Omental fat pad (tissue), 3 donors: ENCODE measurements at regions not wholly inside any gene's neighbourhood (a gene's known extent, or its start where the extent isn't known, plus 50 kb on each side); places are given as distances from the start of the nearest gene placed in this dataset.

ENCODE experiments used
- ATAC-seq: fragments of 150-250 bp; one replicate; pipeline ENCODE4 v1.9.1; 2016; ENCODE audit warnings: mild to moderate bottlenecking, moderate library complexity; ENCODE audit not compliant: low FRiP score
- DNase-seq: peaks from one replicate; pipeline ENCODE4 v3.0.0-alpha.2; 2019; ENCODE audit warnings: low spot score
- CTCF ChIP-seq, 3 donors: fragments of 450-650 bp; IDR thresholded peaks; one replicate each; pipeline ENCODE4 v1.5.1; 2016 to 2017; ENCODE audit warnings: antibody characterized with exemption in 3 of 3, mild to moderate bottlenecking in 3 of 3, moderate library complexity in 2 of 3

GRCh38 chr14:42192738-42193653 is 586.3 kb downstream of the LRFN5 start:
- peak; percentile 89 for ATAC-seq
- TF ChIP-seq CTCF (IDR thresholded peaks at IDR 0.05): no peak
- DNase-seq: no peak

- no peak for TF ChIP-seq CTCF (IDR thresholded peaks at IDR 0.05)
- DNase-seq (no peak), ATAC-seq (no peak)
Observed at GRCh38 chr14:42190744-42191143, 584.1 kb downstream of the LRFN5 start.

GRCh38 chr14:42187846-42188245 is 581.2 kb downstream of the LRFN5 start:
- no peak for TF ChIP-seq CTCF (IDR thresholded peaks at IDR 0.05)
- ATAC-seq: no peak
- DNase-seq: no peak

- DNase-seq (no peak), ATAC-seq (no peak)
- TF ChIP-seq CTCF (IDR thresholded peaks at IDR 0.05): no peak
Observed at GRCh38 chr14:42185718-42186117, 579.0 kb downstream of the LRFN5 start.

GRCh38 chr14:42174357-42174756 is 567.7 kb downstream of the LRFN5 start:
- no peak for ATAC-seq
- no peak for DNase-seq
- TF ChIP-seq CTCF (IDR thresholded peaks at IDR 0.05): no peak

GRCh38 chr14:42173206-42173605 is 566.5 kb downstream of the LRFN5 start:
- no peak for ATAC-seq
- TF ChIP-seq CTCF (IDR thresholded peaks at IDR 0.05): no peak

GRCh38 chr14:42172304-42172703 is 565.6 kb downstream of the LRFN5 start:
- no peak for DNase-seq
- ATAC-seq: no peak
- no peak for TF ChIP-seq CTCF (IDR thresholded peaks at IDR 0.05)

More at GRCh38 chr14:42173206-42173605, 566.5 kb downstream of the LRFN5 start:
- DNase-seq: no peak
